ENCODE measurements at regions not wholly inside any gene's neighbourhood (a gene's known extent, or its start where the extent isn't known, plus 50 kb on each side); places are given as distances from the start of the nearest gene placed in this dataset.

- no peak for DNase-seq
Observed at GRCh38 chr10:78609976-78610375, 458.8 kb upstream of the ZMIZ1 start.

- no peak for DNase-seq
Observed at GRCh38 chr10:78613132-78613531, 455.6 kb upstream of the ZMIZ1 start.

- no peak for DNase-seq
Observed at GRCh38 chr10:78614267-78614666, 454.5 kb upstream of the ZMIZ1 start.

- no peak for DNase-seq
Observed at GRCh38 chr10:78614744-78615143, 454.0 kb upstream of the ZMIZ1 start.

- no peak for DNase-seq
Observed at GRCh38 chr10:78616125-78616695, 452.6 kb upstream of the ZMIZ1 start.

- no peak for DNase-seq
Observed at GRCh38 chr10:78617115-78617514, 451.7 kb upstream of the ZMIZ1 start.

- DNase-seq: no peak
Observed at GRCh38 chr10:78617631-78618030, 451.1 kb upstream of the ZMIZ1 start.

- no peak for DNase-seq
Observed at GRCh38 chr10:78618050-78618449, 450.7 kb upstream of the ZMIZ1 start.

- DNase-seq: no peak
Observed at GRCh38 chr10:78619115-78619851, 449.5 kb upstream of the ZMIZ1 start.

- peak; percentile 48 for DNase-seq
Observed at GRCh38 chr10:78619896-78620295, 448.9 kb upstream of the ZMIZ1 start.

- peak; percentile 11 for DNase-seq
Observed at GRCh38 chr10:78620985-78621799, 447.6 kb upstream of the ZMIZ1 start.

- DNase-seq: no peak
Observed at GRCh38 chr10:78623578-78624215, 445.1 kb upstream of the ZMIZ1 start.

- DNase-seq: no peak
Observed at GRCh38 chr10:78624791-78625190, 444.0 kb upstream of the ZMIZ1 start.

- no peak for DNase-seq
Observed at GRCh38 chr10:78626471-78626870, 442.3 kb upstream of the ZMIZ1 start.

- DNase-seq: no peak
Observed at GRCh38 chr10:78627254-78627795, 441.4 kb upstream of the ZMIZ1 start.

- DNase-seq: no peak
Observed at GRCh38 chr10:78628976-78629375, 439.8 kb upstream of the ZMIZ1 start.

- no peak for DNase-seq
Observed at GRCh38 chr10:78629773-78630172, 439.0 kb upstream of the ZMIZ1 start.

GRCh38 chr10:78630944-78631838 lies 437.6 kb upstream of the ZMIZ1 start:
- no peak for DNase-seq

GRCh38 chr10:78634389-78634815 lies 434.4 kb upstream of the ZMIZ1 start:
- DNase-seq: no peak

GRCh38 chr10:78634835-78635234 lies 433.9 kb upstream of the ZMIZ1 start:
- DNase-seq: no peak

GRCh38 chr10:78639629-78640028 lies 429.1 kb upstream of the ZMIZ1 start:
- DNase-seq: no peak

Measured in suppressor macrophage treated with lipopolysaccharide for 4 hours (primary cell).